OCI-LY3 (cell line): ENCODE measurements at regions not wholly inside any gene's neighbourhood (a gene's known extent, or its start where the extent isn't known, plus 50 kb on each side); places are given as distances from the start of the nearest gene placed in this dataset.

Experiments
- CTCF ChIP-seq: fragments of 200-600, 300-600 bp; sonication (generic); IDR thresholded peaks from 2 replicates; pipeline ENCODE4 v1.5.1; 2014; ENCODE audit warnings: antibody characterized with exemption, low read length, low read depth
- EZH2phosphoT487 ChIP-seq: fragments of 200-600 bp; shearing (Covaris generic); IDR thresholded peaks from 2 replicates; pipeline ENCODE4 v1.6.1; 2018; ENCODE audit warnings: antibody characterized with exemption, mixed run types, low read depth

DNA sequence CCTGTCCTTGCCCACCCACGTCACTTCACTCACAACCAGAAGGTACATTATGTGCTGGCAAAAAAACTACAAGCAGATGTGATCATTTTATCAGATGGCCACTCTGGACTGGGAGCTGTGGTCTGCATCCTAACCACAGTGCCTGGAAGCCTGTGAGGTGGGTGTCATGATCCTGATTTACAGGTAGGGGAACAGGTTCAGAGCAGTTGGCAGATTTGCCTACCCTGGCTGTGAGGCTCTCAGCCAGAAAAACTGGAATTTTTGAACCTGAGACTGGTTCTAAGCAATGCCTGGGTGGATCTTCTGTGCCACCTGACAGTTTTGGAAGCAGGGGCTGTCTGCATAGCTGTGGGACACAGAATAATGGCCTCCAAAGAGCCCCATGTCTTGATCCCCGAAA lies 150.8 kb downstream of the SYF2 start:
- no peak for TF ChIP-seq CTCF
- no peak for TF ChIP-seq EZH2phosphoT487
